Heart left ventricle (tissue), 13 donors: ENCODE measurements at regions not wholly inside any gene's neighbourhood (a gene's known extent, or its start where the extent isn't known, plus 50 kb on each side); places are given as distances from the start of the nearest gene placed in this dataset.

Experiments used
- POLR2A ChIP-seq, 2 donors: fragments of 450-650 bp; IDR thresholded peaks; one replicate each; pipeline ENCODE4 v1.6.1; 2017; ENCODE audit warnings: antibody characterized with exemption in 2 of 2, mild to moderate bottlenecking in 2 of 2, moderate library complexity in 2 of 2
- TF ChIP-seq, protein P1 (sequence below), 12 donors: fragments of 200-600 bp; sonication (generic) in 4 of 12; IDR thresholded peaks; one replicate each; pipeline versions ENCODE4 v1.5.0 to v1.8.0; 2018 to 2022; ENCODE audit warnings: antibody characterized with exemption in 12 of 12, mild to moderate bottlenecking in 5 of 12
- donor health status: ischemic (EF 13 %, LVEDD 7.1; RV severe dilation, severe dysfunction).
- donor health status: DM: no; HTN: yes; CAD: no.
- donor health status: DM: no; HTN: no; CAD: no.
- donor health status: ischemic (EF 25% LVEDD 6.9; RV normal size, moderate dysfunction).
- donor health status: ischemic (EF 25% LVEDD 5.7; RV mildly dilated, moderate dysfunction).
- donor health status: ischemic (EF 35%, LVEDD 5.7; RV mildly dilated, moderate dysfunction).
- donor health status: nonischemic (EF 11% LVEDD 7.7; RV severe dilation, severe dysfunction).
- donor health status: DM: yes; HTN: yes; CAD: no.
- donor health status: PGD.
- donor health status: ischemic (EF 29% LVEDD 5.4; RV normal size, mild dysfunction).
- donor health status: nonischemic (EF 23%, LVEDD 6.1; RV moderate dilation, normal function).

- TF ChIP-seq, protein P1, sequence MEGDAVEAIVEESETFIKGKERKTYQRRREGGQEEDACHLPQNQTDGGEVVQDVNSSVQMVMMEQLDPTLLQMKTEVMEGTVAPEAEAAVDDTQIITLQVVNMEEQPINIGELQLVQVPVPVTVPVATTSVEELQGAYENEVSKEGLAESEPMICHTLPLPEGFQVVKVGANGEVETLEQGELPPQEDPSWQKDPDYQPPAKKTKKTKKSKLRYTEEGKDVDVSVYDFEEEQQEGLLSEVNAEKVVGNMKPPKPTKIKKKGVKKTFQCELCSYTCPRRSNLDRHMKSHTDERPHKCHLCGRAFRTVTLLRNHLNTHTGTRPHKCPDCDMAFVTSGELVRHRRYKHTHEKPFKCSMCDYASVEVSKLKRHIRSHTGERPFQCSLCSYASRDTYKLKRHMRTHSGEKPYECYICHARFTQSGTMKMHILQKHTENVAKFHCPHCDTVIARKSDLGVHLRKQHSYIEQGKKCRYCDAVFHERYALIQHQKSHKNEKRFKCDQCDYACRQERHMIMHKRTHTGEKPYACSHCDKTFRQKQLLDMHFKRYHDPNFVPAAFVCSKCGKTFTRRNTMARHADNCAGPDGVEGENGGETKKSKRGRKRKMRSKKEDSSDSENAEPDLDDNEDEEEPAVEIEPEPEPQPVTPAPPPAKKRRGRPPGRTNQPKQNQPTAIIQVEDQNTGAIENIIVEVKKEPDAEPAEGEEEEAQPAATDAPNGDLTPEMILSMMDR (IDR thresholded peaks at IDR 0.05) = no peak
- no peak for TF ChIP-seq POLR2A (IDR thresholded peaks at IDR 0.05)
Observed at GRCh38 chr2:14991723-14992122, 359.2 kb downstream of the LRATD1 start.
